GM19463 (cell line): ENCODE measurements at regions not wholly inside any gene's neighbourhood (a gene's known extent, or its start where the extent isn't known, plus 50 kb on each side); places are given as distances from the start of the nearest gene placed in this dataset.
A peak's percentile ranks its signal among the peaks of the same experiment; 100 is the strongest.

ENCODE experiments used
- ATAC-seq: cut with Tn5 transposase; IDR thresholded peaks from one replicate; pipeline ENCODE4 v1.9.1; 2021; ENCODE audit warnings: mild to moderate bottlenecking, moderate library complexity; ENCODE audit not compliant: unreplicated experiment

DNA sequence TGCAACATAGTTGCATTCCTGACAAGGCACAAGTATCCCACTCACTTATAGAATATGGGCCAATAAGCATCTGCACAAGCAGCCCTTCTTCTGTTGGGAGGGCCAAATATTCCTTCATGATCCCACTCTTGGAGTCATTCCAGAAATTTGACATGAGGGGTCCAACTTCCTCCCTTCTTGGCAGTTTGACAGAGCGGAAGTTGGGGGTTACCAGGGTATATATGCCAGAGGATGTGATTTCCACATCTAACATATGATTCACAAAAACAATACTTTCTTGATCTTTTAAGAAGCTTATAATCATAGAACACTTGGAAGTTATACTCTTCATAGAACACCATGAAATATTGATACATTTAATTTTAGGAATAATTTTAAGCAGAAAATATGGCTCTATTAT, 100.9 kb upstream of the CRBN start:
- ATAC-seq: no peak

DNA sequence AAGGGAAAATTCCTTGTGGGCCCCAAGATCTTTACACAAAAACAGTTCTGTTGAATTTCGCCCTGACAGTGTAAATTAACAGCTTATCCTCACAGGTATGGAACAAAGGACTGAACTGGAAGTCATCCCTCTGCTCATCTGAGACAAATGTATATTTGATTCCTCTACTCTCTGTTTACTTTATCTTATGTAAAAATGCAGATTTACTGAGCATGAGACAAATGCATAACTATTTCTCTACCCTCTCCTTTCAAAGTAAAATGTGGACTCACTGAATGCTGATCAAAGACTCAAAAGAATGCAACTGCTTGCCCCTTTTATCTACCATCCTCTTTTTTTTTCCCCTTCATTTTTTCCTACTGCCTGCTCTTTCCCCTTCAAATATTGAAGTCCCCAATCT, 98.6 kb upstream of the CRBN start:
- no peak for ATAC-seq

DNA sequence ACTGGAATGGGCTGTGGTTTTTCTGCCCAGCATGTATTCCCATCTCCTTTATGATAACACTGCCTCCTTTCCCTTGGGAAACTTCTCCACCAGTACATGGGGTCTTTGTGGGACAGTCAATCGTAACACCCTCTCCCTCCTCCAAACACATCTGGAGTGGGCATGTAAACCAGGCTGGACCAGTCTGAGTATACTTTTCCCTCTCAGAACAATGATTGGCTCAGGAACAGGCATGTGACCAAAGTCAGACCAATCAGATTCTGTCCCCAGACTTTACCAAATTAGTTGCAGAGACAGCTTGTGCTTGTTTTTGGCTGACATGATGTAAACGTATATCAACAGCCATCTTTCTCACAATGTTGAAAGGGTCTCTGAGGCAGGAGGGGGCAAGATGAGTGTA, 97.1 kb upstream of the CRBN start:
- ATAC-seq: no peak

DNA sequence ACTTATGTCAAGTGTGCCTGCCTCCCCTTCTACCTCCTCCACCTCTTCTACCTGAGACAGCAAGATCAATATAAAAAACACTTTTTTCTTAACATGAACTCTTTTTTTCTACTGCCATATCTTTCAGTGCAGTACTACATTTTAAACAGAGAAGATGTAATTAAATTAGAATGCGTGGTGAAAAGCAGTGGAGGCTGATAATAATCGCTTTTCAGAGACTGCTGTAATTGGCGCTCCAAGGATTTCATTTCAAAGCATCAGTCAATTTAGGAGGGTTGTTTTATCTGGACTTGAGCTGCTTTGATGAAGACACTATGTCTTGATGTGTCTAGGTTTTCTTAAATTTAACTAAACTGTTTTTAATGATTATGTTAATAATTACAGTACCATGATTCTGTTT, 85.3 kb upstream of the CRBN start:
- ATAC-seq: no peak

- peak; percentile 67 for ATAC-seq
Measured at GRCh38 chr3:3260870-3261269, 81.4 kb upstream of the CRBN start.

DNA sequence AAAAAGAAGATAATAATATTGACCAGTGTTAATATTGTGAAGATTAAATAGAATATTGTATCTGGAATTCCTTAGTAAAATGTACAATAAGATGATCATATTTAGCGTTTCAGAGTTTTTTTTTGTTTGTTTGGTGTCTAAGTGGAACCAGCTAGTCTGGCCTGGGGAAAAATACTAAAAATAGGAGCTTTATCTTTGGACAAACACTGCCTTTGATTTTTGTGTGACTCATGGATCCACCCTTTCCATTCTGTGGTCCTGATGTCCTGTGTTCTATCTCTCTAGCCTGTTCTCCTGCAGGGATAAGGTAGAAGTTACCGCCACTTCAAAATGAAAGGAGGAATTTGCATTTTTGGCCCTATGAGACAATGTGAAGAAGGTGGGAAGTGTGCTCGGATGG, 79.7 kb upstream of the CRBN start:
- ATAC-seq: no peak

DNA sequence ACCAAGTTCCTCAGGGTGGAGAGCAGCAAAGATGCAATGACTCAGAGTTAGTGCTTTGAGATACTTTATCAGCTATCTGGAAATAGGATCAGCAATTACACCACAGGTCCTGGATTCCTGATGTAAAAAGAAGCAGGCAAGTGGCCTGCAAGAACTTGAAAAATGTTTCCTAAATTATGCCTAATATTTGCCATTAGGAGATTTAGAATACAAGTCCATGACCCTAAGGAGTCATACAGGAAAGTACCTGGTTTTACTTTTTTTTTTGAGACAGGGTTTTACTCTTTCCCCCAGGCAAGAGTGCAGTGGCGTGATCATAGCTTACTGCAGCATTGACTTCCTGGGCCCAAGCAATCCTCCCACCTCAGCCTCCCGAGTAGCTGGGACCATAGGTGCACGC, 78.8 kb upstream of the CRBN start:
- no peak for ATAC-seq

DNA sequence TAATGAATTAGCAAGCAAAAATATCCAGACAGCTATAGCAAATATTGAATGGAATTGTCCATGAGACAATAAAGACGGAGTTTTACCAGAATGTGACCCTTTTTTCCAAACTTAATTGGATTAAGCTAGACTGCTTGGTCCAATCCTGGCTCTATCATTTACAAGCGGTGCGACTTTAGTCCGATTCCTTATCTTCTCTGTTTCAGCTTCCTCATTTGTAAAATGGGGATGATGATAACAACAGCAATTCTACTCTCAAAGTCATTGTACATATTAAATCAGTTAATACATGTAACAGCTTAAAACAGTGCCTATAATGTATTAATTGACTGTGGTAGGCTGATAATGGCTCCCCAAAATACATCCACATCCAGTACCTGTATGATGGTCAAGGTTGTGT, 62.1 kb upstream of the CRBN start:
- no peak for ATAC-seq

DNA sequence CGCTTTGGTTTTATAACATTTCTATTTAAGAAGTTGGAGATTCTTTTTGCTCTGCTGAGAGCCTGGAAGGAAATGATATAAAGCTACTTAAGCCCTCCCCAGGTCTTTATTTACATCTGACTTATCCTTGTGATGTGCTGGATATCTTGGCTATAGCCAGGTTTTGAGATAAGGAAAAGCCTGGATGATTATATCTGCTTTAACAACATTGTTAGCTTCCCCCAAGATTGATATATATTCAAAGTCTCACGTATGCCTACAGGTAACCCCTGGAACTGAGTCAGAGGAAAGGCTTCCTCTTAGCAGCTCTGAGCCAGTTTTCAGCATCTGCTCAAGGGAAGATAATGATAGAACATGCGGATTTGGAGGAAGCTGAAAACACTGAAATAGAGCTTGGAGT, 61.5 kb upstream of the CRBN start:
- ATAC-seq: no peak

DNA sequence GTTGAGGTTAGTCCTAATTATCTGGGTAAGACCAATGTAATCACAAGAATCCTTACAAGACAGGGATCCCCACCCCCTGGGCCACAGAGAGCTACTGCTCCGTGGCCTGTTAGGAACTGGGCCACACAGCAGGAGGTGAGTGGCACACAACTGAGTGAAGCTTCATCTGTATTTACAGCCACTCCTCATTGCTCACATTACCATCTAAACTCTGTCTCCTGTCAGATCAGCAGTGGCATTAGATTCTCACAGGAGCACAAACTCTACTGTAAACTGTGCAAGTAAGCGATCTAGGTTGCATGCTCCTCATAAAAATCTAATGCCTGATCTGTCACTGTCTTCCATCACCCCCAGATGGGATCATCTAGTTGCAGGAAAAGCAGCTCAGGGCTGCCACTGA, 58.5 kb upstream of the CRBN start:
- ATAC-seq: no peak

- ATAC-seq: no peak
Measured at GRCh38 chr3:3232251-3232650, 52.8 kb upstream of the CRBN start.
